SW 1271 (cell line): ENCODE measurements at regions not wholly inside any gene's neighbourhood (a gene's known extent, or its start where the extent isn't known, plus 50 kb on each side); places are given as distances from the start of the nearest gene placed in this dataset.

ENCODE experiments used
- DNase-seq, 2 experiments: peaks; one replicate each; lab custom pipeline; 2025; lab: John Stamatoyannopoulos, UW

- DNase-seq: no peak
Measured at GRCh38 chr11:19368726-19369375, 128.1 kb upstream of the E2F8 start.

- DNase-seq: no peak
Measured at GRCh38 chr11:19366992-19367709, 126.4 kb upstream of the E2F8 start.

DNA sequence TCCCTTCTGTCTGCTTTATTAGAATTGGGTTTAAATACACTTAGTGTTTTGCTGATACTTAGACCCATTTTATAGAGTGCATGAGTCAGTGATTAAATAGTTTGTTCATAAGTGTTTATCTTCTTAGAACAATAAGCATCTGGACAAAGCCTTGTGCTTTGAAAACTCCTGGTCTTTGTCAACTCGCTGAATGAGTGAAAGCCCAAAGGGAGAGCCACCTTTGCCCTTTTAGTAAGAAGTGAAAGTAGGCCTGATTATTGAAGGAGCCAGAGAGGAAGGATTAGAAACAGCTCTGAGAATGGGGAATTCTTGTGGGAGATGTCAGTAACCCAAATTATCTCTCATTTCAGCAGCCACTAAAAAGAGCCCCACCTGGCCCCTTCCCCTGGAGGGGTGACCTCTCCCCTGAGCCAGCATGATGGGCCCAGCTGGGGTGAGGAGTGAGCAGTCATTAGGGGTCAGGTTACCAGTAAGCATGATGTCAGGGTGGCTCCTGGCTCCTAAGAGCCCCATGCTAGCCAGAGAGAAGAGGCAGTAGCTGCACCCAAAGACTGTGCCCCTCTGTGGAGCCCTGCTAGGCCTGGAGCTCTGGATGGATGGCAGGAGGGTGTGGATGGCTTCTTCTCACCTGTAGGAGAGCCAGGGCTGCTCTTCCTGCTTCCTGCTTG is 125.1 kb upstream of the E2F8 start:
- DNase-seq: no peak

GRCh38 chr11:19359221-19360000 is 118.7 kb upstream of the E2F8 start:
- DNase-seq: no peak

DNA sequence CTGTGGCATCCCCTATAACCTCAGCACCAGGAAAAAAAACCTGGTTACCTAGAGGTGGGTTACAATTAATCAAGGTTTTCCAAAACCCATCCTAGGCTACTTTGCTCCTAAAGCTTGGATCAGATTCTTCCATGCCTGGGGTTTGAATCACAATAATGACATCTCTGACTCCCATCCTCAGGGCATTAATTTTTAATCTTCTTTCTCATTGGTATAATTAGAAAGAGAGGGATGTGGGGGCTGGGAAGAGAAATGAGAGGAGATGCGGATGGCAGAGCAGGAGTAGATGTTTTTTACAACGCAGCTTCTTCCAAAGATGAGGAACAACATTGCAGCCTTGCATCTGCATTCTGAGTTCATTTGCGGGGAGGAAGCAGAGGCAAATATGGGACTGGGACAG is 117.2 kb upstream of the E2F8 start:
- no peak for DNase-seq

- DNase-seq: no peak
Measured at GRCh38 chr11:19355601-19356000, 114.9 kb upstream of the E2F8 start.

- no peak for DNase-seq
Measured at GRCh38 chr11:19353287-19353850, 112.6 kb upstream of the E2F8 start.

DNA sequence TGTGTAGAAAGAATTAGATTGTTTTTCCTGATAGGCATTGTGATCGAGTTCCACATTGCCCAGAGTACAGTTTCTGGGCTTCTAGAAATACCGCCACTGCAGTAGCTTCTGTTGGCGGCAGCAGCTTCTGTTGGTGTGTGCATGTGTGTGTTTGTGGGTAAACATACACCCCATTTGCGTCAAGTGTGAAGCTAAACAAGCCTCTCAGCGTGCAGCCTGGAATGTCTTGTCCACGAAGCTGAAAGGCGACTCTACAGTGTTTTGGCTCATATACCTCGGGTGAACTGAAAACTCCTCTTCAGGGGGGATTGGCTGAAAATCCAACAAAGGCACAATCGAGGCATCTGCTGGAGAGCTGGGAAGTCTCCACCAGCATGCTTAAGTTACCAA is 112.0 kb upstream of the E2F8 start:
- DNase-seq: no peak

GRCh38 chr11:19352072-19352770 is 111.5 kb upstream of the E2F8 start:
- no peak for DNase-seq

- no peak for DNase-seq
Measured at GRCh38 chr11:19351426-19351825, 110.7 kb upstream of the E2F8 start.

GRCh38 chr11:19350160-19350559 is 109.4 kb upstream of the E2F8 start:
- no peak for DNase-seq

DNA sequence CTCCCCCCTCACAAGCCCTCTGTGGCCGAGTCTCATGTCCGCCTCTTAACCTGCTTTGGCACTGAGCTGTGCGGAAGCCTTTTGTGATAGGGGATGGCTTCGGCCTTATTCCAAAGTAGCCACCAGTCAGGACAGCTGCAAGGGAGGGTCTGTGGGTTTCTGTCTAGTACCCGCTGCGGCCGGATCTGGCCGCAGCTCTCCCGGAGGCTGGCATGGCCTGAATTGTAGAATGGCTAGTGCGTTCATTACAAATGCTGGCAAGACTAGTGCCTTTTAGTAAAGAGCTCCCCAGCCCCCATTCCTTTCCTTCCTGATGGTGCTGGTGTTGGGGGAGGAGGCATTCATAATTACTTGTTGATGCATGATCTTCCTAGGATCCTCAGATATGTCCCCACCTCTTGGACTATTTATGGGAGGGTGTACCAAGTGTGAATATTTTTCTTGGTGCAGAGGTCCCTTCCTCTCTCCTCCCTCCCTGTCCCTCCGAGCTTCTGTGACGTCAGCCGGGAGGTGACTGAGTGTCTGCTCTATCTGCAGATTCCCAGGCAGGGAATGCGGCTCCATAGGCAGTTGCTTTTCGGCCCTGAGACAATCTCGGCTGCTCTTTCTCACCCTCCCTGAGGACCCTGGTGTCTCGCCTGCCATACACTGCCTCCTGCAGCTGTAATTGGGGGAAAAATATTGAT is 108.7 kb upstream of the E2F8 start:
- no peak for DNase-seq

DNA sequence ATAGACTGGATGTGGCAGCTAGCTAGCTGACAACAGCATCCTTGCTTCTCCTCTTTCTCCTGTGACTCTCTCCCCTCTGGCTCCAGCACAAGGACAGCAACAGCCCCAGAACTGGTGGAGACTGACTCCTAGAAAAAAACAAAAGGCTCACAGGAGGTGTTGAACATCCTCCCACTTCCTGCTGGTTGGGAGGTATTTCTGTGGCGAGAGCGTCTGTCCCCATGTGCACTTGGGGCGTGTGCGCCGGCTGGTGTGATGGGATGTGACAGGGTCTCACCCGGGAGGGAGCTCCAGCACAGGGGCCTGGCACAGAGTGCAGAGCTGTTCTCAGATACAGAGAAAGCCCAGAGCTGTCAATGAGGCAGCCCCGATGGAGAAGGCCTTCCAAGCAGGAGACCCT is 107.2 kb upstream of the E2F8 start:
- DNase-seq: no peak

DNA sequence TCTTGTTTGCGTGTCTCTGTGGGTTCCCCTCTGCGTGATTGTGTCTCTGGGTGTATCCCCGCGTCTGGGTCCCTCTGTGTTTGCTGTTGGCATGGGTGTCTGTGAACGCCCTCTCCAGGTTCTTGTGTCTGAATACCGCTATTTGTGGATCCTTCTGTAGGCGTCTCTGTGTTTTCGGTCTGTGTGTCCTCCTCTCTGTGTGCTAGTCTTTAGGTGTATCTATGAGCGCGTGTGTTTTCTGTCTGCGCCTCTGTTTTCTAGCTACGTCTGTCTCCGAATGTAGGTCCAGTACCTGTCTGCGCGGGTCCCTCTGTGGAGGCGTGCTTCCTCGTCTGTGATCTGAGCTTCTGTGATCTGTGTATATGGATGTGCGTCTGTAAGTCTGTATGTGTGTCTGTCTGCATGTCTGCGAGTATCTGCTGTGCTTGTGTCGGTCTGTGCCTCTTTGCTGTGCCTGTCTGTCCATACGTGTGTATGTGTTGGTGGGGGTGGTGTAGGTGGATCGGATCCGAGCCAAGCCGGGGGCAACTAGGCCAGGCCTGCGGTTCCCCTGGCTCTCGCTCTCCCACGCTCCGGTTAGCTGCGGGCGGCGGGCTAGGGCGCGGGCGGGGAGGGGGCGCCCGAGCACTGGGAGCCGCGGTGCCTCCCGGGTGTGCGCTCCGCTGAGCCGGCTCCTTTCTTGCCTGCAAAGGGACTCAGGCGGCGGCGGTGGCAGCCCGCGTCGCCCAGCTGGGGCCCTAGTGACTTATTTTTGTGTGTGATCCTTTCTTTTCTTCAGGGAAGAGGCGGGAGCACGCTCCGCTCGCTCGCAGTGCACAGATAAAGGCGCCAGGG is 105.3 kb upstream of the E2F8 start:
- no peak for DNase-seq

- DNase-seq: no peak
Measured at GRCh38 chr11:19345519-19345847, 104.7 kb upstream of the E2F8 start.

DNA sequence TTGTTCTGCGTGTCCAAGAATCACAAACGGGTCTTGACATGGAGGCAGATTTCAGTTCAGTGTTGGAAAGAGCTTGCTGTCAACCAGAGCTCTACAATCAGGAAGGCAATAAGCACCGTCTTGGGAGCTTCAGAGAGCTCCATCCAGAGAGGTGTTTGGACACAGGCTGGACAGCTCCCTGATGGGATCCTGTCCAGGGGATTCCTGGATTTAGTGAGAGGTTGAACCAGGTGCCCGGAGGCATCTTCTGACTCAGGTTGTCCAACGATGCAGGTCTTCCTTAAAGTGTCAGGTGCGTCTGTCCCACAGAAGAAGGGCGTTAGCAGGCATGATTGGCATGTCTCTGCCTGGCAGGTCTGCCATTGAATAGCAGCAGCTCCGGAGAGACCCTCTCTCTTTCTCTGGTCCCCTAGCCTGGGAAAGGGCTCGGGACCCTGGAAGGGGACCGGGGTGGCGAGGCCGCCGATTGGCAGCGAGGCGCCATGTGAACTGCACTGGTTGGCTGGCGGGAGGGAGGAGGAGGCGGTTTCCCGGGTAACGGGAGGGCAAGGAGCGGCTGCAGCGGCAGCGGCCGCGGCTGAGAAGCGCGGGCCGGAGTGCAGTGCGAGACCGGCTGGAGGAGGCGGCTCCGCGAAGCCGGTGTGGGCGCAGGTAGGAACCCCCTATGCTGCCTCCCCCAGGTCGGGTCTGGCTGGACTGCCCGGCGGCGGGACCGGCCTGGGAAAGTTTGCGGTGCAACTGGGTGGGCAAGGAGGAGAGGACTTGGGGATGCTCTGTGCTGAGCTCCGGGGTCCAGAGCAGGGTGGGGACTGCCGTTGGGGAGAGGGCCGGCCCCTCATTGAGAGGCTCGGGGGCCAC is 104.1 kb upstream of the E2F8 start:
- DNase-seq: no peak

DNA sequence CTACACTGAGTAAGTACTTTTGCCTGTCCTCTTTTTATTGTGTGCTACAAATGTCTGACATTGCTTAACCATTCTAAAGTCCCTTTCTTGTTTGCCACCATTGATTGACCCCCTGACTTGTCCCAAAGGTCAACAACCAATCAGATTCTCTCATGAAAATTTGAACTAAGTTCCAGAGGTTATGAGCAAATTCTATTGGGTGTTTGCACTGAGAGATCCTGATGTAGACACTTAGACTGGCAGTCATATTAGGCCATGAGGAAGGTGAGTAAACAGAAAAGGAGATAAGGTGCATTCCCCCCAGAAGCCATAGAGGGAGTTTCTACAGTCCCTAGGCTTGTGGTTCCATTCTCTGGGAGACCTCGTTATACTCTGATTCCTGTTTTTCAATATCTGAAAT is 101.3 kb upstream of the E2F8 start:
- no peak for DNase-seq

GRCh38 chr11:19338375-19338774 is 97.6 kb upstream of the E2F8 start:
- no peak for DNase-seq

DNA sequence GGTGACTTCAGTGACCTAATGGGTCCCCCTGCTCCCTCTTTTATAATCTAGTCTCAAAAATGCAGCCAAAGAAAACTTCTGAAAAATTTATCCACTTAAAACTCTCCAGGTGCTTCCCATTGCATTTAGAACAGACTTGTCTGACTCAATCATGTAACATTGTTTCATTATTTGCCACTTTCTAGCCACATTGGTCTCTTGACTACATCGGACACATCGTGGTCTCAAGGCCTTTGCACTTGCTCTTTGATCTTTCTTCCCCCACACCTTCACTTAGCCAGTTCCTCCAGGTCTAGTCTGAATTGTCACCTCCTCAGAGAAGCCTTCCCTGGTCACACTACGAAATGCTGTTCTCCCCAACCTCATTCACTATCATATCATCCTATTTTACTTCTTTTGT is 97.0 kb upstream of the E2F8 start:
- no peak for DNase-seq
